Panc1 (cell line): ENCODE measurements at regions not wholly inside any gene's neighbourhood (a gene's known extent, or its start where the extent isn't known, plus 50 kb on each side); places are given as distances from the start of the nearest gene placed in this dataset.
A peak's percentile ranks its signal among the peaks of the same experiment; 100 is the strongest.

Experiments
- ATAC-seq: fragments of 200-7000 bp; cut with Tn5 transposase; 2 replicates; pipeline ENCODE4 v1.9.1; 2020; ENCODE audit warnings: mild to moderate bottlenecking, moderate library complexity
- BruUV-seq: library from RNA; stranded (reverse); fragments of 400-500 nt; replicated peaks from 2 replicates; lab custom pipeline; 2021; lab: Mats Ljungman, UMichigan
- CTCF ChIA-PET: fragments of 300-600 bp; sonication (Branson Sonifier 250); formaldehyde crosslinking; loops from one replicate; lab custom pipeline; 2022; ENCODE audit warnings: antibody characterized with exemption; lab: Charles Lee
- POLR2A ChIA-PET: fragments of 300-600 bp; sonication (Branson Sonifier 250); formaldehyde crosslinking; loops from one replicate; lab custom pipeline; 2022; ENCODE audit warnings: antibody characterized with exemption; lab: Charles Lee
- DNase-seq: peaks from one replicate; pipeline ENCODE4 v3.0.0-alpha.2; 2010; ENCODE audit warnings: low read depth, low spot score
- H3K27ac ChIP-seq: 2 replicates; pipeline ENCODE4 v1.5.1; 2011; ENCODE audit warnings: mild to moderate bottlenecking, low read length, inconsistent platforms
- H3K27me3 ChIP-seq: fragments of 200-500 bp; sonication (Bioruptor generic); 2 replicates; pipeline ENCODE4 v1.6.0; 2014; ENCODE audit warnings: low read length, inconsistent platforms; ENCODE audit not compliant: control insufficient read depth, insufficient read depth
- H3K36me3 ChIP-seq: fragments of 200-500 bp; sonication (Bioruptor generic); 2 replicates; pipeline ENCODE4 v1.5.1; 2014; ENCODE audit warnings: inconsistent platforms, mild to moderate bottlenecking, low read length, moderate library complexity; ENCODE audit not compliant: control insufficient read depth, insufficient read depth
- H3K4me1 ChIP-seq: 2 replicates; pipeline ENCODE4 v1.5.1; 2011; ENCODE audit warnings: inconsistent platforms, mild to moderate bottlenecking, low read length, moderate library complexity; ENCODE audit not compliant: control insufficient read depth, insufficient read depth
- H3K4me3 ChIP-seq, 2 experiments: 2 replicates each; pipeline ENCODE4 v1.5.1; 2011 to 2012; ENCODE audit warnings: low read depth in 2 of 2, low read length in 2 of 2, mild to moderate bottlenecking in 2 of 2, inconsistent platforms in 1 of 2, moderate library complexity in 1 of 2
- H3K9me3 ChIP-seq: fragments of 200-500 bp; sonication (Bioruptor generic); 2 replicates; pipeline ENCODE4 v1.5.1; 2014; ENCODE audit warnings: low read depth, mild to moderate bottlenecking, inconsistent platforms, low read length, moderate library complexity; ENCODE audit not compliant: control insufficient read depth, insufficient read depth
- CTCF ChIP-seq: fragments of 450-650 bp; IDR thresholded peaks from 2 replicates; pipeline ENCODE4 v1.5.1; 2017; ENCODE audit warnings: mild to moderate bottlenecking
- POLR2AphosphoS5 ChIP-seq: IDR thresholded peaks from 2 replicates; pipeline ENCODE4 v1.6.1; 2012; ENCODE audit warnings: mild to moderate bottlenecking, low read depth, low read length, moderate library complexity
- REST ChIP-seq, 2 experiments: IDR thresholded peaks; 2 replicates each; pipeline ENCODE4 v1.6.1; 2011 to 2012; ENCODE audit warnings: low read depth in 2 of 2, control low read depth in 1 of 2, low read length in 1 of 2, mild to moderate bottlenecking in 1 of 2, moderate library complexity in 1 of 2; ENCODE audit not compliant: insufficient read depth in 1 of 2
- SIN3A ChIP-seq: IDR thresholded peaks from 2 replicates; pipeline ENCODE4 v1.6.1; 2012; ENCODE audit warnings: low read depth, mild to moderate bottlenecking, low read length, moderate library complexity, borderline replicate concordance; ENCODE audit not compliant: insufficient read depth
- TCF7L2 ChIP-seq: IDR thresholded peaks from 2 replicates; pipeline ENCODE4 v1.6.1; 2011; ENCODE audit warnings: mild to moderate bottlenecking, low read depth, low read length, inconsistent platforms
- in situ Hi-C: cut with HindIII; loops from 2 replicates; pipeline ENCODE4 v1.10.0; 2016; ENCODE audit warnings: low sequenced_read_pairs, low pct_unique_long_range_greater_than_20kb
- intact Hi-C: fragments of 100-400 bp; cut with micrococcal nuclease; formaldehyde crosslinking; loops from one replicate; pipeline ENCODE4 v1.10.0; 2022; ENCODE audit not compliant: unreplicated experiment

DNA sequence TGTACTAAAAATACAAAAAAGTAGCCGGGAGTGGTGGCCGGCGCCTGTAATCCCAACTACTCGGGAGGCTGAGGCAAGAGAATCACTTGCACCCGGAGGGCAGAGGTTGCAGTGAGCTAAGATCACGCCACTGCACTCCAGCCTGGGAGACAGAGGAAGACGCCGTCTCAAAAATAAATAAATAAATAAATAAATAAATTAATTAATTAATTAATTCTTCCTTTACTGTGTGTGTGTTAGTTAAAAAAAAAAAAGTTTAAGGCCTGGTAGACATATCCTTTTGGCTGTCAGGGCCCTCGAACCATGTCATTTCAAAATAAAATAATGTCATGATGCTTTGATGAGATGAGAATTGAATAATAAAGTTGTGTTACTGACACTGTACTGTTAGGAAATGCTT, 81.3 kb downstream of the ZNF467 start:
- Histone ChIP-seq H3K4me3 (no peak overlapping the region), H3K36me3 (no peaks in the 10 kb centered on the region), H3K27me3 (no peaks in the 10 kb centered on the region), H3K9me3 (no peaks in the 10 kb centered on the region; the same call in 1 of the 2 replicates), H3K27ac (no peak overlapping the region), H3K4me1 (peaks cover 10% of the 10 kb centered on the region)
- in situ Hi-C loops (no loop called here), intact Hi-C loops (no loop called here)
- no peak for TF ChIP-seq SIN3A
- no peak for TF ChIP-seq POLR2AphosphoS5
- TF ChIP-seq CTCF, result no peak
- TF ChIP-seq REST (IDR thresholded peaks at IDR 0.05; ENCODE audit: insufficient read depth in 1 of 2, low read depth in 2 of 2, low read length in 1 of 2), result no peak
- TF ChIP-seq TCF7L2, result no peak
- ATAC-seq (no peak), DNase-seq (no peak)
- ChIA-PET POLR2A (no interaction called here), CTCF (no interaction called here)
- no TSS peak for BruUV-seq

DNA sequence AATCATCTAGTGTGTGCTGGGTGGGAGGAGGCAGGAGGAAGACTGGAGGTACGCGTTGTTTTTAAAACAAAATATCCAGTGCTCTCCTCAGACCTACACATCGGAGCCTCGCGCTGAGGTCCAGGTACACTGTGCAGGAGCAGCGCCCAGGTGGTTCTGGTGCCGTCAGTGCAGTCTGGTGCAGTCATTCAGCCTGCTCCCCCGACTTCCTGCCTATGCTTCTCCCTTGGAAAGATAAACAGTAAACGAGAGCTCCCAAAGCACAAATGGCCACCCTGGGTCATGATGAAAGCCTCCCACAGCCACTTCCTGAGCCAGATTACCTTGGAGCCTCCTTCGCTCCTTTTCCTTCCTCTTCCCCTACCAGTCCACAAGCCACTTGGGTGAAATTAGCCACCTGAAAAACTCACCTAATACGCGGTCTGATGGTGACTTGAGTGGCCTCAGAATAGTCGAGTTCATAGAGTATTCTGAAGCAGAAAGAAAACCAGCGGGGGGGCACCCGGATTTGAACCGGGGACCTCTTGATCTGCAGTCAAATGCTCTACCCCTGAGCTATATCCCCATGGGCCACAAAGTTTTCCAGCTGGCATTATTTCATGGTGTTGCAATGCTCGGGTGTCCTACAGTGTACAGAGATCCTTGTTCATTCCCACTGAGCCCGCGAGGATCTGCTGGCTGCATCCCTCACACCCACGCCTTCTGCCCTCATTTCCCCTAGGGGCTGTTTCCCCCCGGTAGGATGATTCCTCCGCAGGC, 82.5 kb downstream of the ZNF467 start:
- in situ Hi-C loops, result no loop called here
- intact Hi-C loops, result no loop called here
- Histone ChIP-seq H3K4me1 (peaks cover 10% of the 10 kb centered on the region), H3K9me3 (no peaks in the 10 kb centered on the region; the same call in 1 of the 2 replicates), H3K27ac (peak overlapping the region; percentile 58), H3K27me3 (no peaks in the 10 kb centered on the region), H3K4me3 (peak overlapping the region; percentile 16 to 31), H3K36me3 (no peaks in the 10 kb centered on the region)
- POLR2A ChIA-PET, result no interaction called here
- TF ChIP-seq REST (IDR thresholded peaks at IDR 0.05; ENCODE audit: insufficient read depth in 1 of 2, low read depth in 2 of 2, low read length in 1 of 2) (no peak), CTCF (no peak), TCF7L2 (peak; percentile 69), POLR2AphosphoS5 (peak; percentile 34; the same call in 1 of the 2 replicates), SIN3A (no peak)
- CTCF ChIA-PET, result no interaction called here
- BruUV-seq, result TSS peak; percentile 99
- peak; percentile 98 for ATAC-seq
- DNase-seq, result peak; percentile 95
